Left lung (tissue), 4 donors: ENCODE measurements at regions not wholly inside any gene's neighbourhood (a gene's known extent, or its start where the extent isn't known, plus 50 kb on each side); places are given as distances from the start of the nearest gene placed in this dataset.

ENCODE experiments used
- ATAC-seq: fragments of 200-7000 bp; cut with Tn5 transposase; one replicate; pipeline ENCODE4 v1.9.1; 2020; ENCODE audit warnings: moderate library complexity
- DNase-seq, 4 donors: peaks; one replicate each; pipeline ENCODE4 v3.0.0-alpha.2; 2013 to 2020
- H3K27ac ChIP-seq, 2 donors: fragments of 200-600 bp; sonication (generic) in 1 of 2; one replicate each; pipeline versions ENCODE4 v1.5.0 to v1.8.0; 2020 to 2021
- H3K27me3 ChIP-seq, 2 donors: fragments of 200-600 bp; sonication (generic) in 1 of 2; one replicate each; pipeline versions ENCODE4 v1.5.0 to v1.8.0; 2020 to 2021
- H3K36me3 ChIP-seq, 2 donors: fragments of 200-600 bp; sonication (generic) in 1 of 2; one replicate each; pipeline versions ENCODE4 v1.5.0 to v1.8.0; 2020 to 2021
- H3K4me1 ChIP-seq, 2 donors: fragments of 200-600 bp; one replicate each; pipeline ENCODE4 v1.8.0; 2021
- H3K4me3 ChIP-seq, 2 donors: fragments of 200-600 bp; sonication (generic) in 1 of 2; one replicate each; pipeline versions ENCODE4 v1.5.0 to v1.8.0; 2020 to 2021; ENCODE audit warnings: mild to moderate bottlenecking in 1 of 2
- H3K9me3 ChIP-seq, 2 donors: fragments of 200-600 bp; sonication (generic) in 1 of 2; one replicate each; pipeline versions ENCODE4 v1.5.0 to v1.8.0; 2020 to 2021
- CTCF ChIP-seq, 2 donors: fragments of 200-600 bp; sonication (generic) in 1 of 2; IDR thresholded peaks; one replicate each; pipeline versions ENCODE4 v1.5.0 to v1.8.0; 2021; ENCODE audit warnings: antibody characterized with exemption in 2 of 2
- intact Hi-C, 2 donors: fragments of 100-400 bp; cut with DNase I; formaldehyde crosslinking; loops; one replicate each; pipeline versions ENCODE4 v1.11.2 to v1.14.2; 2022
- donor health status: DM: no; HTN: yes; CAD: no.
- donor health status: DM: no; HTN: no; CAD: no.

DNA sequence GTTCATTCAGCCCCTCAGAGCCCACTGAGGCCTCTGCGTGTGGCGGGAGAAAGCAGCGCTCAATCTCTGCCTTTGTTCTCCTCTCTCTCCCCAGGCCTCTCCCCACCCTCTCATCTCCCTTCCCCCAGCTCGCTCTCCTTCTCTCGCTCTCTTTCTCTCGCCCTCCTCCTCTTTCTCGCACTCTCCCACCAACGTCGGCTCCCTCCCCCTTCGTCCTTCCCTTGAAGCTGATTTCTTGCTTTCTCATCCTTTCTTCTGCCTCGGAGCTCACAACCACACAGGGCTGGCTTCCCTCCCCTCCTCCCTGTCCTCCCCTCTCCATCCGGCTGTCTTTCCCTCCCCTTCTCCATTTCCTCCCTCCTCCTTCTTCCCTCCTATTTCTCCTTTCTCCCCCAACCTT, 96.4 kb downstream of the LRRC74A start:
- Histone ChIP-seq H3K4me3 (no peak overlapping the region), H3K36me3 (no peaks in the 10 kb centered on the region), H3K4me1 (peaks cover 32 to 44% of the 10 kb centered on the region in 2 donors), H3K27me3 (no peaks in the 10 kb centered on the region), H3K9me3 (no peaks in the 10 kb centered on the region), H3K27ac (no peak overlapping the region)
- DNase-seq: peak in 1 of 4 donors; percentile 78
- intact Hi-C loops: no loop called here
- no peak for ATAC-seq
- TF ChIP-seq CTCF (IDR thresholded peaks at IDR 0.05): no peak

GRCh38 chr14:76922092-76922491, 95.9 kb downstream of the LRRC74A start:
- intact Hi-C loops: no loop called here
- H3K36me3 ChIP-seq: no peaks in the 10 kb centered on the region
- no peak overlapping the region for H3K4me3 ChIP-seq
- no peak for TF ChIP-seq CTCF (IDR thresholded peaks at IDR 0.05)
- DNase-seq (no peak), ATAC-seq (no peak)
- no peaks in the 10 kb centered on the region for H3K27me3 ChIP-seq
- H3K9me3 ChIP-seq: no peaks in the 10 kb centered on the region
- no peak overlapping the region for H3K27ac ChIP-seq
- peaks cover 37 to 46% of the 10 kb centered on the region in 2 donors for H3K4me1 ChIP-seq

DNA sequence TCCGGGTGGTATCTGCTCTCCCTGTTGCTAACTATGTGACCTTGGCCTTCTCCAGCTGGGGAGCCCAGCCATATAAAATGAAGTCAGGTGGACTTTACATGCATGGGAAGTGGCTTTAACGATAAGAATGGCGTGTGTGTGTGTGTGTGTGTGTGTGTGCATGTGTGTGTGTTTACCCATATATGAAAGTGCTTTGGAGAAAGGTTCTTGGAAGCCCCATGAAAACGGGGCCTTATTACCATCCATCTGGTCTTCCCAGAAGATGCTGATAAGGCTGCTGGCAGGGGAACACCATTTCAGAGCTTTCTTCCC, 94.8 kb downstream of the LRRC74A start:
- no peak overlapping the region for H3K27ac ChIP-seq

GRCh38 chr14:76920331-76921087, 94.3 kb downstream of the LRRC74A start:
- no peak overlapping the region for H3K4me3 ChIP-seq
- intact Hi-C loops: no loop called here
- H3K9me3 ChIP-seq: no peaks in the 10 kb centered on the region
- no peaks in the 10 kb centered on the region for H3K36me3 ChIP-seq
- no peaks in the 10 kb centered on the region for H3K27me3 ChIP-seq
- ATAC-seq (no peak), DNase-seq (peak in 2 of 4 donors; percentile 43 to 70)
- H3K27ac ChIP-seq: peak overlapping the region; percentile 90 to 93
- TF ChIP-seq CTCF (IDR thresholded peaks at IDR 0.05): no peak
- peaks cover 34 to 59% of the 10 kb centered on the region in 2 donors for H3K4me1 ChIP-seq

More for the DNA sequence above, 94.8 kb downstream of the LRRC74A start:
- Histone ChIP-seq H3K36me3 (no peaks in the 10 kb centered on the region), H3K27me3 (no peaks in the 10 kb centered on the region), H3K4me3 (no peak overlapping the region), H3K4me1 (peaks cover 34 to 54% of the 10 kb centered on the region in 2 donors), H3K9me3 (no peaks in the 10 kb centered on the region)
- TF ChIP-seq CTCF (IDR thresholded peaks at IDR 0.05): no peak
- no peak for ATAC-seq
- intact Hi-C loops: no loop called here
- no peak for DNase-seq

- Histone ChIP-seq H3K4me1 (peaks cover 37 to 68% of the 10 kb centered on the region in 2 donors), H3K9me3 (no peaks in the 10 kb centered on the region), H3K27ac (peak overlapping the region; percentile 90 to 93), H3K4me3 (no peak overlapping the region), H3K36me3 (no peaks in the 10 kb centered on the region), H3K27me3 (no peaks in the 10 kb centered on the region)
- DNase-seq: peak in 3 of 4 donors; percentile 80 to 94 (median 87)
- TF ChIP-seq CTCF (IDR thresholded peaks at IDR 0.05): no peak
- intact Hi-C loops: loop anchor here (5.0 to 10.0 kb wide), 3 partner anchors 38 to 133 kb away; no protein-coding TSS in a partner anchor
- ATAC-seq: peak; percentile 3
Measured at GRCh38 chr14:76919431-76920330, 93.5 kb downstream of the LRRC74A start.
